Esophagus squamous epithelium (tissue), 4 donors: ENCODE measurements at regions not wholly inside any gene's neighbourhood (a gene's known extent, or its start where the extent isn't known, plus 50 kb on each side); places are given as distances from the start of the nearest gene placed in this dataset.

Experiments used
- POLR2A ChIP-seq, 4 donors: fragments of 450-650 bp; IDR thresholded peaks; one replicate each; pipeline ENCODE4 v1.6.1; 2017; ENCODE audit warnings: antibody characterized with exemption in 4 of 4, mild to moderate bottlenecking in 4 of 4, moderate library complexity in 3 of 4
- TF ChIP-seq, protein P1 (sequence below), 6 experiments: fragments of 450-650 bp in 4 of 6; fragments of 200-600 bp in 2 of 6; sonication (generic) in 2 of 6; IDR thresholded peaks; one replicate each; pipeline ENCODE4 v1.5.1; 2016 to 2019; ENCODE audit warnings: antibody characterized with exemption in 6 of 6, mild to moderate bottlenecking in 4 of 6, moderate library complexity in 4 of 6

DNA sequence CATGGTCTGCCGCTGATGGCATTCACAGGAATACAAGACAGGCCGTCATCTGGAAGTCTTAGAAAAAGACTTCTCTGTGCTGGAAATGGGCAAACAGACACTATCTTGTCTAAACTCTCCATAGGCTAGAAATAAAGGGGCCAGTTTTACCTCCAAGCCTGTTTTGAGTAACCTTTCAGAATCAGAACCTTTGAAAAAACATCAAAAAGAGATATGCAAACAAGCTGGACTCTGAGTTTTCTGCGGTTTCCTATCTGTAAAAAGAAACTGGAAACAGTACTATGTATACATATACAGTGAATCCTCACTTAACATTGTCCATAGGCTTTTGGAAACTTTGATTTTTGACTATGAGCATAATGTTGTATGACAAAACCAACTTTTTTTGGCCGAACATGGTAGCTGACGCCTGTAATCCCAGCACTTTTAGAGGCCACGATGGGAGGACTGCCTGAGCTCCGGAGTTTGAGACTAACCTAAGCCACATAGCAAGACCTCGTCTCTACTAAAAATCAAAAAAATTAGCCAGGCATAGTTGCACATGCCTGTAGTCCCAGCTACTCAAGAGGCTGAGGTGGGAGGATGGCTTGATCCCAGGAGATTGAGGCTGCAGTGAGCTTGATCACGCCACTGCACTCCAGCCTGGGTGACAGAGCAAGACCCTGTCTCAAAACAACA is 92.9 kb upstream of the MAX start:
- TF ChIP-seq, protein P1, sequence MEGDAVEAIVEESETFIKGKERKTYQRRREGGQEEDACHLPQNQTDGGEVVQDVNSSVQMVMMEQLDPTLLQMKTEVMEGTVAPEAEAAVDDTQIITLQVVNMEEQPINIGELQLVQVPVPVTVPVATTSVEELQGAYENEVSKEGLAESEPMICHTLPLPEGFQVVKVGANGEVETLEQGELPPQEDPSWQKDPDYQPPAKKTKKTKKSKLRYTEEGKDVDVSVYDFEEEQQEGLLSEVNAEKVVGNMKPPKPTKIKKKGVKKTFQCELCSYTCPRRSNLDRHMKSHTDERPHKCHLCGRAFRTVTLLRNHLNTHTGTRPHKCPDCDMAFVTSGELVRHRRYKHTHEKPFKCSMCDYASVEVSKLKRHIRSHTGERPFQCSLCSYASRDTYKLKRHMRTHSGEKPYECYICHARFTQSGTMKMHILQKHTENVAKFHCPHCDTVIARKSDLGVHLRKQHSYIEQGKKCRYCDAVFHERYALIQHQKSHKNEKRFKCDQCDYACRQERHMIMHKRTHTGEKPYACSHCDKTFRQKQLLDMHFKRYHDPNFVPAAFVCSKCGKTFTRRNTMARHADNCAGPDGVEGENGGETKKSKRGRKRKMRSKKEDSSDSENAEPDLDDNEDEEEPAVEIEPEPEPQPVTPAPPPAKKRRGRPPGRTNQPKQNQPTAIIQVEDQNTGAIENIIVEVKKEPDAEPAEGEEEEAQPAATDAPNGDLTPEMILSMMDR (IDR thresholded peaks at IDR 0.05) = no peak
- no peak for TF ChIP-seq POLR2A (IDR thresholded peaks at IDR 0.05)
